Sigmoid colon (tissue), 4 donors: ENCODE measurements at regions not wholly inside any gene's neighbourhood (a gene's known extent, or its start where the extent isn't known, plus 50 kb on each side); places are given as distances from the start of the nearest gene placed in this dataset.

Experiments used
- EP300 ChIP-seq, 4 donors: sonication (generic); formaldehyde crosslinking; IDR thresholded peaks; one replicate each; pipeline ENCODE4 v1.6.1; 2017; ENCODE audit warnings: antibody characterized with exemption in 4 of 4
- POLR2A ChIP-seq, 2 donors: fragments of 450-650 bp; IDR thresholded peaks; one replicate each; pipeline ENCODE4 v1.6.1; 2016; ENCODE audit warnings: antibody characterized with exemption in 2 of 2, mild to moderate bottlenecking in 2 of 2, moderate library complexity in 2 of 2
- POLR2AphosphoS5 ChIP-seq, 4 donors: sonication (generic); formaldehyde crosslinking; IDR thresholded peaks; one replicate each; pipeline ENCODE4 v1.6.1; 2017; ENCODE audit warnings: antibody characterized with exemption in 4 of 4
- TF ChIP-seq, protein P1 (sequence below), 4 experiments: fragments of 450-650 bp in 3 of 4; fragments of 200-600 bp in 1 of 4; IDR thresholded peaks; one replicate each; pipeline ENCODE4 v1.5.1; 2016 to 2019; ENCODE audit warnings: antibody characterized with exemption in 4 of 4, mild to moderate bottlenecking in 3 of 4, moderate library complexity in 2 of 4

DNA sequence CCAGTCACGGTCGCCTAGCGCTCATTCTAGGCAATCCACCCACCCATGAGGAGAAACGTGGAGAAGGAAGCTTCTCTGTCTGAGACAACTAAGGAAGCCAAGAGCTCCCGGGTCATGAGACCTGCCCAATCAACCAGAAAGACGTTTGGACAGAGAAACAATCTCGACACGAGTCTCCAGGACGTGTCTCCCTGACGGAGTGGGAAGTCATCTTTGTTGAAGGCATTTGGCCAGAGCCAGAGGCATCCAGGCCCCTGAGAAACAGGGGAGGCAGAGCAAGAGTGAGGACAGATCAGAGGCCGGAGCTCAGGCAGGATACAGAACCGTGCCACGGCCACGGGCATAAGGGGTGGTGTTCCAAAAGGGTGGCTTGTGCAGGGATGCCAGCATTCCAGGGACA is 479.0 kb downstream of the SPATA31A7 start:
- TF ChIP-seq, protein P1, sequence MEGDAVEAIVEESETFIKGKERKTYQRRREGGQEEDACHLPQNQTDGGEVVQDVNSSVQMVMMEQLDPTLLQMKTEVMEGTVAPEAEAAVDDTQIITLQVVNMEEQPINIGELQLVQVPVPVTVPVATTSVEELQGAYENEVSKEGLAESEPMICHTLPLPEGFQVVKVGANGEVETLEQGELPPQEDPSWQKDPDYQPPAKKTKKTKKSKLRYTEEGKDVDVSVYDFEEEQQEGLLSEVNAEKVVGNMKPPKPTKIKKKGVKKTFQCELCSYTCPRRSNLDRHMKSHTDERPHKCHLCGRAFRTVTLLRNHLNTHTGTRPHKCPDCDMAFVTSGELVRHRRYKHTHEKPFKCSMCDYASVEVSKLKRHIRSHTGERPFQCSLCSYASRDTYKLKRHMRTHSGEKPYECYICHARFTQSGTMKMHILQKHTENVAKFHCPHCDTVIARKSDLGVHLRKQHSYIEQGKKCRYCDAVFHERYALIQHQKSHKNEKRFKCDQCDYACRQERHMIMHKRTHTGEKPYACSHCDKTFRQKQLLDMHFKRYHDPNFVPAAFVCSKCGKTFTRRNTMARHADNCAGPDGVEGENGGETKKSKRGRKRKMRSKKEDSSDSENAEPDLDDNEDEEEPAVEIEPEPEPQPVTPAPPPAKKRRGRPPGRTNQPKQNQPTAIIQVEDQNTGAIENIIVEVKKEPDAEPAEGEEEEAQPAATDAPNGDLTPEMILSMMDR (IDR thresholded peaks at IDR 0.05): no peak
- TF ChIP-seq POLR2AphosphoS5 (IDR thresholded peaks at IDR 0.05): no peak
- TF ChIP-seq POLR2A (IDR thresholded peaks at IDR 0.05): no peak
- TF ChIP-seq EP300 (IDR thresholded peaks at IDR 0.05): no peak
